Nephron (organoid): ENCODE measurements at regions not wholly inside any gene's neighbourhood (a gene's known extent, or its start where the extent isn't known, plus 50 kb on each side); places are given as distances from the start of the nearest gene placed in this dataset.

Experiments used
- H3K27ac Mint-ChIP-seq, 3 experiments: 2 replicates each; pipeline ENCODE4 v1.8.0; 2020; ENCODE audit warnings: mixed read lengths in 3 of 3, mild to moderate bottlenecking in 2 of 3, moderate library complexity in 1 of 3
- H3K27me3 Mint-ChIP-seq: 2 replicates; pipeline ENCODE4 v1.8.0; 2021; ENCODE audit warnings: low read depth, mild to moderate bottlenecking, moderate library complexity, mixed read lengths
- H3K36me3 Mint-ChIP-seq: 2 replicates; pipeline ENCODE4 v1.8.0; 2020; ENCODE audit warnings: low read depth, mixed read lengths
- H3K4me1 Mint-ChIP-seq: 2 replicates; pipeline ENCODE4 v1.8.0; 2020; ENCODE audit warnings: mixed read lengths
- H3K4me3 Mint-ChIP-seq, 3 experiments: 2 replicates each; pipeline ENCODE4 v1.8.0; 2020; ENCODE audit warnings: mild to moderate bottlenecking in 3 of 3, mixed read lengths in 3 of 3, moderate library complexity in 2 of 3
- H3K9me3 Mint-ChIP-seq: 2 replicates; pipeline ENCODE4 v1.8.0; 2020; ENCODE audit warnings: mixed read lengths
- TF ChIP-seq, protein P1 (sequence below), 3 experiments: fragments of 200-600 bp; sonication (generic); IDR thresholded peaks; one replicate each; pipeline ENCODE4 v1.5.0; 2021; ENCODE audit warnings: antibody characterized with exemption in 3 of 3; ENCODE audit not compliant: unreplicated experiment in 3 of 3

DNA sequence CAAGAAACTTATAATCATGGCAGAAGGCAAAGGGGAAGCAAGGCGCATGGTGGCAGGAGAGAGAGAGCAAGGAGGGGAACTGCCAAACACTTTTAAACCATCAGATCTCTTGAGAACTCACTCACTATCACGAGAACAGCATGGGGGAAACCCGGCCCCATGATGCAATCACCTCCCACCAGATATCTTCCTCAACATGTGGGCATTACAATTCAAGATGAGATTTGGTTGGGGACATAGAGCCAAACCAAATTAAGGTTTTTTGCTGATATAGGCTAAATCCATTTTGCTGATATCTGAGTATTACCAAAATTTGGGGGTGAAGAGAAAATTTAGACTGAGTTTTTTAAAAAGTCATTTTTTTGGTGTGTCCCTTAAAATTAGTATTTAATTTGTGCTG, 54.9 kb upstream of the TMX1 start:
- TF ChIP-seq, protein P1, sequence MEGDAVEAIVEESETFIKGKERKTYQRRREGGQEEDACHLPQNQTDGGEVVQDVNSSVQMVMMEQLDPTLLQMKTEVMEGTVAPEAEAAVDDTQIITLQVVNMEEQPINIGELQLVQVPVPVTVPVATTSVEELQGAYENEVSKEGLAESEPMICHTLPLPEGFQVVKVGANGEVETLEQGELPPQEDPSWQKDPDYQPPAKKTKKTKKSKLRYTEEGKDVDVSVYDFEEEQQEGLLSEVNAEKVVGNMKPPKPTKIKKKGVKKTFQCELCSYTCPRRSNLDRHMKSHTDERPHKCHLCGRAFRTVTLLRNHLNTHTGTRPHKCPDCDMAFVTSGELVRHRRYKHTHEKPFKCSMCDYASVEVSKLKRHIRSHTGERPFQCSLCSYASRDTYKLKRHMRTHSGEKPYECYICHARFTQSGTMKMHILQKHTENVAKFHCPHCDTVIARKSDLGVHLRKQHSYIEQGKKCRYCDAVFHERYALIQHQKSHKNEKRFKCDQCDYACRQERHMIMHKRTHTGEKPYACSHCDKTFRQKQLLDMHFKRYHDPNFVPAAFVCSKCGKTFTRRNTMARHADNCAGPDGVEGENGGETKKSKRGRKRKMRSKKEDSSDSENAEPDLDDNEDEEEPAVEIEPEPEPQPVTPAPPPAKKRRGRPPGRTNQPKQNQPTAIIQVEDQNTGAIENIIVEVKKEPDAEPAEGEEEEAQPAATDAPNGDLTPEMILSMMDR (IDR thresholded peaks at IDR 0.05; ENCODE audit: unreplicated experiment in 3 of 3): no peak
- H3K27ac Mint-ChIP-seq: no peak overlapping the region
- no peaks in the 10 kb centered on the region for H3K9me3 Mint-ChIP-seq
- no peaks in the 10 kb centered on the region for H3K36me3 Mint-ChIP-seq
- no peak overlapping the region for H3K4me3 Mint-ChIP-seq
- H3K27me3 Mint-ChIP-seq: no peaks in the 10 kb centered on the region
- no peaks in the 10 kb centered on the region for H3K4me1 Mint-ChIP-seq

DNA sequence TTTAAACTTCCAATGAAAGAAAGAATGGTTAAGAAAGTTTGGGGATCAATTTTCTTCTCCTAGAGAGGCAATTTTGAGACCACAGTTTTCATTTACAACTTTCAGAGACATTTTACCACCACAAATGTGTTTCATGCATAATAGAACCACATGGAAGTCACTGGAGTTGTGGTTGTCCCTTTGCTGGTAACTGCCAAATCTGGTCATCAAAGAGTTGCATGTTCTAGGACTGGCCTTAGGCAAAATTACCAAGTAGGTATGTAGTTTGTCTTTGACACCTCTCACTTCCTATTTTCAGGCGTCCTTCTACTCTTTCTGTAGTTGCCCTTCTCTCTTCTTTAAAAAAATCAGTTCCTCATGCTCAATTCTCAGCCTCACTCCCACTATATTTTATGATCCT, 54.3 kb upstream of the TMX1 start:
- Mint-ChIP-seq H3K4me1 (no peaks in the 10 kb centered on the region), H3K27me3 (no peaks in the 10 kb centered on the region), H3K27ac (no peak overlapping the region), H3K4me3 (no peak overlapping the region), H3K9me3 (no peaks in the 10 kb centered on the region), H3K36me3 (no peaks in the 10 kb centered on the region)
- TF ChIP-seq, protein P1 (IDR thresholded peaks at IDR 0.05; ENCODE audit: unreplicated experiment in 3 of 3): no peak

GRCh38 chr14:51188566-51189185, 51.4 kb upstream of the TMX1 start:
- no peaks in the 10 kb centered on the region for H3K4me1 Mint-ChIP-seq
- no peaks in the 10 kb centered on the region for H3K36me3 Mint-ChIP-seq
- H3K9me3 Mint-ChIP-seq: no peaks in the 10 kb centered on the region
- TF ChIP-seq, protein P1 (IDR thresholded peaks at IDR 0.05; ENCODE audit: unreplicated experiment in 3 of 3): no peak
- no peak overlapping the region for H3K4me3 Mint-ChIP-seq
- H3K27ac Mint-ChIP-seq: no peak overlapping the region
- H3K27me3 Mint-ChIP-seq: no peaks in the 10 kb centered on the region

GRCh38 chr14:51189600-51190376, 50.3 kb upstream of the TMX1 start:
- H3K36me3 Mint-ChIP-seq: no peaks in the 10 kb centered on the region
- no peak overlapping the region for H3K4me3 Mint-ChIP-seq
- H3K9me3 Mint-ChIP-seq: no peaks in the 10 kb centered on the region
- H3K27ac Mint-ChIP-seq: no peak overlapping the region
- H3K4me1 Mint-ChIP-seq: no peaks in the 10 kb centered on the region
- no peaks in the 10 kb centered on the region for H3K27me3 Mint-ChIP-seq
- TF ChIP-seq, protein P1 (IDR thresholded peaks at IDR 0.05; ENCODE audit: unreplicated experiment in 3 of 3): no peak
